ENCODE measurements at regions not wholly inside any gene's neighbourhood (a gene's known extent, or its start where the extent isn't known, plus 50 kb on each side); places are given as distances from the start of the nearest gene placed in this dataset.
"Not testable (repeated sequence)": the region's sequence is repeated elsewhere in the genome, so short reads cannot be mapped to it uniquely, and the experiment has no call there.

DNA sequence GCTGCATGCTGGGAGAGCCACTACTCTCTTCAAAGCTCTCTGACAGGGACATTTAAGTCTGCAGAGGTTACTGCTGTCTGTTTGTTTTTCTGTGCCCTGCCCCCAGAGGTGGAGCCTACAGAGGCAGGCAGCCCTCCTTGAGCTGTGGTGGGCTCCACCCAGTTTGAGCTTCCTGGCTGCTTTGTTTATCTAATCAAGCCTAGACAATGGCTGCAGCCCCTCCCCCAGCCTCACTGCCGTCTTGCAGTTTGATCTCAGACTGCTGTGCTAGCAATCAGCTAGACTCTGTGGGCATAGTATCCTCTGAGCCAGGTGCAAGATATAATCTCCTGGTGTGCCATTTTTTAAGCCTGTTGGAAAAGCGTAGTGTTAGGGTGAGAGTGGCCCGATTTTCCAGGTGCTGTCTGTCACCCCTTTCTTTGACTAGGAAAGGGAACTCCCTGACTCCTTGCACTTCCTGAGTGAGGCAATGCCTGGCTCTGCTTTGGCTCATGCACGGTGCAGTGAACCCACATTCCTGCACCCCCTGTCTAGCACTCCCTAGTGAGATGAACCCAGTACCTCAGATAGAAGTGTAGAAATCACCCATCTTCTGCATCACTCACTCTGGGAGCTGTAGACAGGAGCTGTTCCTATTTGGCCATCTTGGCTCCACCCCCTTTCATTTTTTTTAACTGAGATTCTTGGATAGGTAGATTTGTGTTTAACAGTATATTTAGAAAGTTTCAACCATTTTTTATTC lies 169.6 kb downstream of the RPS4Y2 start:
- TF ChIP-seq, protein P1, sequence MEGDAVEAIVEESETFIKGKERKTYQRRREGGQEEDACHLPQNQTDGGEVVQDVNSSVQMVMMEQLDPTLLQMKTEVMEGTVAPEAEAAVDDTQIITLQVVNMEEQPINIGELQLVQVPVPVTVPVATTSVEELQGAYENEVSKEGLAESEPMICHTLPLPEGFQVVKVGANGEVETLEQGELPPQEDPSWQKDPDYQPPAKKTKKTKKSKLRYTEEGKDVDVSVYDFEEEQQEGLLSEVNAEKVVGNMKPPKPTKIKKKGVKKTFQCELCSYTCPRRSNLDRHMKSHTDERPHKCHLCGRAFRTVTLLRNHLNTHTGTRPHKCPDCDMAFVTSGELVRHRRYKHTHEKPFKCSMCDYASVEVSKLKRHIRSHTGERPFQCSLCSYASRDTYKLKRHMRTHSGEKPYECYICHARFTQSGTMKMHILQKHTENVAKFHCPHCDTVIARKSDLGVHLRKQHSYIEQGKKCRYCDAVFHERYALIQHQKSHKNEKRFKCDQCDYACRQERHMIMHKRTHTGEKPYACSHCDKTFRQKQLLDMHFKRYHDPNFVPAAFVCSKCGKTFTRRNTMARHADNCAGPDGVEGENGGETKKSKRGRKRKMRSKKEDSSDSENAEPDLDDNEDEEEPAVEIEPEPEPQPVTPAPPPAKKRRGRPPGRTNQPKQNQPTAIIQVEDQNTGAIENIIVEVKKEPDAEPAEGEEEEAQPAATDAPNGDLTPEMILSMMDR (IDR thresholded peaks at IDR 0.05): not testable (repeated sequence)
- not testable (repeated sequence) for TF ChIP-seq POLR2A (IDR thresholded peaks at IDR 0.05)
